ENCODE measurements at regions not wholly inside any gene's neighbourhood (a gene's known extent, or its start where the extent isn't known, plus 50 kb on each side); places are given as distances from the start of the nearest gene placed in this dataset.
A peak's percentile ranks its signal among the peaks of the same experiment; 100 is the strongest.

GRCh38 chr2:37471104-37471503 is 126.7 kb downstream of the QPCT start:
- no peaks in the 10 kb centered on the region for H3K36me3 ChIP-seq (ENCODE audit: insufficient read depth, low read length)
- peaks cover 25% of the 10 kb centered on the region for H3K4me1 ChIP-seq (ENCODE audit: control insufficient read depth, insufficient read depth, low read length, unreplicated experiment)
- H3K4me3 ChIP-seq (ENCODE audit: low read depth, low read length): no peak overlapping the region
- no peak overlapping the region for H3K27ac ChIP-seq (ENCODE audit: low read depth, low read length)
- H3K79me2 ChIP-seq (ENCODE audit: control insufficient read depth, insufficient read depth, low read length, unreplicated experiment): no peaks in the 10 kb centered on the region
- H2AFZ ChIP-seq (ENCODE audit: low read length, unreplicated experiment): no peak overlapping the region
- no peaks in the 10 kb centered on the region for H3K27me3 ChIP-seq (ENCODE audit: insufficient read depth, low read length)

GRCh38 chr2:37471994-37472393 is 127.6 kb downstream of the QPCT start:
- H3K27me3 ChIP-seq (ENCODE audit: insufficient read depth, low read length): no peaks in the 10 kb centered on the region
- no peaks in the 10 kb centered on the region for H3K36me3 ChIP-seq (ENCODE audit: insufficient read depth, low read length)
- H2AFZ ChIP-seq (ENCODE audit: low read length, unreplicated experiment): peak overlapping the region; percentile 0
- H3K4me3 ChIP-seq (ENCODE audit: low read depth, low read length): peak overlapping the region; percentile 1; the same call in 1 of the 2 replicates
- H3K4me1 ChIP-seq (ENCODE audit: control insufficient read depth, insufficient read depth, low read length, unreplicated experiment): peaks cover 27% of the 10 kb centered on the region
- H3K79me2 ChIP-seq (ENCODE audit: control insufficient read depth, insufficient read depth, low read length, unreplicated experiment): no peaks in the 10 kb centered on the region
- peak overlapping the region; percentile 74 for H3K27ac ChIP-seq (ENCODE audit: low read depth, low read length)

GRCh38 chr2:37472959-37473358 is 128.5 kb downstream of the QPCT start:
- H3K36me3 ChIP-seq (ENCODE audit: insufficient read depth, low read length): no peaks in the 10 kb centered on the region
- peak overlapping the region; percentile 1; the same call in 1 of the 2 replicates for H3K4me3 ChIP-seq (ENCODE audit: low read depth, low read length)
- H3K4me1 ChIP-seq (ENCODE audit: control insufficient read depth, insufficient read depth, low read length, unreplicated experiment): peaks cover 36% of the 10 kb centered on the region
- no peak overlapping the region for H2AFZ ChIP-seq (ENCODE audit: low read length, unreplicated experiment)
- no peaks in the 10 kb centered on the region for H3K79me2 ChIP-seq (ENCODE audit: control insufficient read depth, insufficient read depth, low read length, unreplicated experiment)
- peak overlapping the region; percentile 74 for H3K27ac ChIP-seq (ENCODE audit: low read depth, low read length)
- H3K27me3 ChIP-seq (ENCODE audit: insufficient read depth, low read length): no peaks in the 10 kb centered on the region

- Histone ChIP-seq H3K4me1 (ENCODE audit: control insufficient read depth, insufficient read depth, low read length, unreplicated experiment) (peaks cover 36% of the 10 kb centered on the region), H3K27ac (ENCODE audit: low read depth, low read length) (no peak overlapping the region), H3K27me3 (ENCODE audit: insufficient read depth, low read length) (no peaks in the 10 kb centered on the region), H3K36me3 (ENCODE audit: insufficient read depth, low read length) (no peaks in the 10 kb centered on the region), H3K79me2 (ENCODE audit: control insufficient read depth, insufficient read depth, low read length, unreplicated experiment) (no peaks in the 10 kb centered on the region), H3K4me3 (ENCODE audit: low read depth, low read length) (no peak overlapping the region), H2AFZ (ENCODE audit: low read length, unreplicated experiment) (no peak overlapping the region)
These were observed 132.0 kb downstream of the QPCT start for GRCh38 chr2:37476411-37476810.

- no peak overlapping the region for H3K4me3 ChIP-seq (ENCODE audit: low read depth, low read length)
- no peaks in the 10 kb centered on the region for H3K79me2 ChIP-seq (ENCODE audit: control insufficient read depth, insufficient read depth, low read length, unreplicated experiment)
- H2AFZ ChIP-seq (ENCODE audit: low read length, unreplicated experiment): no peak overlapping the region
- no peaks in the 10 kb centered on the region for H3K36me3 ChIP-seq (ENCODE audit: insufficient read depth, low read length)
- H3K27ac ChIP-seq (ENCODE audit: low read depth, low read length): no peak overlapping the region
- H3K27me3 ChIP-seq (ENCODE audit: insufficient read depth, low read length): no peaks in the 10 kb centered on the region
- peaks cover 21% of the 10 kb centered on the region for H3K4me1 ChIP-seq (ENCODE audit: control insufficient read depth, insufficient read depth, low read length, unreplicated experiment)
These were observed 133.5 kb downstream of the QPCT start for GRCh38 chr2:37477921-37478320.

- Histone ChIP-seq H3K36me3 (ENCODE audit: insufficient read depth, low read length) (no peaks in the 10 kb centered on the region), H3K4me3 (ENCODE audit: low read depth, low read length) (no peak overlapping the region), H2AFZ (ENCODE audit: low read length, unreplicated experiment) (no peak overlapping the region), H3K79me2 (ENCODE audit: control insufficient read depth, insufficient read depth, low read length, unreplicated experiment) (no peaks in the 10 kb centered on the region), H3K27me3 (ENCODE audit: insufficient read depth, low read length) (no peaks in the 10 kb centered on the region), H3K4me1 (ENCODE audit: control insufficient read depth, insufficient read depth, low read length, unreplicated experiment) (peaks cover 15% of the 10 kb centered on the region), H3K27ac (ENCODE audit: low read depth, low read length) (no peak overlapping the region)
These were observed 136.8 kb downstream of the QPCT start for GRCh38 chr2:37481244-37481643.

GRCh38 chr2:37489041-37489456 is 144.6 kb downstream of the QPCT start:
- no peak overlapping the region for H3K4me3 ChIP-seq (ENCODE audit: low read depth, low read length)
- no peaks in the 10 kb centered on the region for H3K4me1 ChIP-seq (ENCODE audit: control insufficient read depth, insufficient read depth, low read length, unreplicated experiment)
- H3K36me3 ChIP-seq (ENCODE audit: insufficient read depth, low read length): no peaks in the 10 kb centered on the region
- H3K27ac ChIP-seq (ENCODE audit: low read depth, low read length): no peak overlapping the region
- H3K27me3 ChIP-seq (ENCODE audit: insufficient read depth, low read length): no peaks in the 10 kb centered on the region
- H3K79me2 ChIP-seq (ENCODE audit: control insufficient read depth, insufficient read depth, low read length, unreplicated experiment): no peaks in the 10 kb centered on the region
- H2AFZ ChIP-seq (ENCODE audit: low read length, unreplicated experiment): no peak overlapping the region

GRCh38 chr2:37489536-37489935 is 145.1 kb downstream of the QPCT start:
- H2AFZ ChIP-seq (ENCODE audit: low read length, unreplicated experiment): no peak overlapping the region
- H3K4me1 ChIP-seq (ENCODE audit: control insufficient read depth, insufficient read depth, low read length, unreplicated experiment): no peaks in the 10 kb centered on the region
- H3K36me3 ChIP-seq (ENCODE audit: insufficient read depth, low read length): no peaks in the 10 kb centered on the region
- no peaks in the 10 kb centered on the region for H3K27me3 ChIP-seq (ENCODE audit: insufficient read depth, low read length)
- H3K4me3 ChIP-seq (ENCODE audit: low read depth, low read length): no peak overlapping the region
- H3K79me2 ChIP-seq (ENCODE audit: control insufficient read depth, insufficient read depth, low read length, unreplicated experiment): no peaks in the 10 kb centered on the region
- no peak overlapping the region for H3K27ac ChIP-seq (ENCODE audit: low read depth, low read length)

- H2AFZ ChIP-seq (ENCODE audit: low read length, unreplicated experiment): no peak overlapping the region
- no peaks in the 10 kb centered on the region for H3K79me2 ChIP-seq (ENCODE audit: control insufficient read depth, insufficient read depth, low read length, unreplicated experiment)
- H3K4me1 ChIP-seq (ENCODE audit: control insufficient read depth, insufficient read depth, low read length, unreplicated experiment): no peaks in the 10 kb centered on the region
- H3K27me3 ChIP-seq (ENCODE audit: insufficient read depth, low read length): no peaks in the 10 kb centered on the region
- H3K4me3 ChIP-seq (ENCODE audit: low read depth, low read length): no peak overlapping the region
- no peaks in the 10 kb centered on the region for H3K36me3 ChIP-seq (ENCODE audit: insufficient read depth, low read length)
- H3K27ac ChIP-seq (ENCODE audit: low read depth, low read length): no peak overlapping the region
These were observed 149.0 kb downstream of the QPCT start for GRCh38 chr2:37493425-37493824.

- H2AFZ ChIP-seq (ENCODE audit: low read length, unreplicated experiment): no peak overlapping the region
These were observed 154.7 kb downstream of the QPCT start for GRCh38 chr2:37499113-37499512.

GRCh38 chr2:37500031-37500430 is 155.6 kb downstream of the QPCT start:
- Histone ChIP-seq H3K4me1 (ENCODE audit: control insufficient read depth, insufficient read depth, low read length, unreplicated experiment) (no peaks in the 10 kb centered on the region), H3K27me3 (ENCODE audit: insufficient read depth, low read length) (0 out of 2 replicates have a peak, but pooled peaks cover 5% of the 10 kb centered on the region), H3K79me2 (ENCODE audit: control insufficient read depth, insufficient read depth, low read length, unreplicated experiment) (no peaks in the 10 kb centered on the region), H3K27ac (ENCODE audit: low read depth, low read length) (no peak overlapping the region), H3K36me3 (ENCODE audit: insufficient read depth, low read length) (no peaks in the 10 kb centered on the region), H2AFZ (ENCODE audit: low read length, unreplicated experiment) (no peak overlapping the region), H3K4me3 (ENCODE audit: low read depth, low read length) (no peak overlapping the region)

More at GRCh38 chr2:37499113-37499512, 154.7 kb downstream of the QPCT start:
- H3K27ac ChIP-seq (ENCODE audit: low read depth, low read length): no peak overlapping the region
- H3K79me2 ChIP-seq (ENCODE audit: control insufficient read depth, insufficient read depth, low read length, unreplicated experiment): no peaks in the 10 kb centered on the region
- H3K4me3 ChIP-seq (ENCODE audit: low read depth, low read length): no peak overlapping the region
- H3K27me3 ChIP-seq (ENCODE audit: insufficient read depth, low read length): 0 out of 2 replicates have a peak, but pooled peaks cover 5% of the 10 kb centered on the region
- H3K4me1 ChIP-seq (ENCODE audit: control insufficient read depth, insufficient read depth, low read length, unreplicated experiment): no peaks in the 10 kb centered on the region
- H3K36me3 ChIP-seq (ENCODE audit: insufficient read depth, low read length): no peaks in the 10 kb centered on the region
